Natural killer cell (primary cell): ENCODE measurements at regions not wholly inside any gene's neighbourhood (a gene's known extent, or its start where the extent isn't known, plus 50 kb on each side); places are given as distances from the start of the nearest gene placed in this dataset.

Source experiments
- ATAC-seq, 3 donors: fragments of 150-1000 bp in 2 of 3; fragments of 200-7000 bp in 1 of 3; cut with Tn5 transposase; 1 replicate in 1 of 3; 2 replicates in 2 of 3; pipeline ENCODE4 v1.10.0; 2021; ENCODE audit warnings: mild to moderate bottlenecking in 2 of 3, moderate library complexity in 2 of 3
- DNase-seq, 2 donors: peaks; one replicate each; pipeline versions ENCODE4 v3.0.0 to v3.0.0-alpha.2; 2013 to 2021; ENCODE audit warnings: mixed read lengths in 1 of 2
- H3K27ac ChIP-seq: one replicate; pipeline ENCODE4 v1.5.1; 2013; ENCODE audit warnings: mild to moderate bottlenecking, low read length
- H3K27me3 ChIP-seq: one replicate; pipeline ENCODE4 v1.6.1; 2013; ENCODE audit warnings: low read length; ENCODE audit not compliant: control insufficient read depth, insufficient read depth
- H3K36me3 ChIP-seq: one replicate; pipeline ENCODE4 v1.6.1; 2013; ENCODE audit warnings: low read length; ENCODE audit not compliant: control insufficient read depth, insufficient read depth
- H3K4me1 ChIP-seq: one replicate; pipeline ENCODE4 v1.6.1; 2013; ENCODE audit warnings: low read length; ENCODE audit not compliant: control insufficient read depth, insufficient read depth
- H3K4me3 ChIP-seq: one replicate; pipeline ENCODE4 v1.5.1; 2013; ENCODE audit warnings: low read length
- H3K9me3 ChIP-seq: one replicate; pipeline ENCODE4 v1.6.1; 2013; ENCODE audit warnings: low read length; ENCODE audit not compliant: control insufficient read depth, insufficient read depth
- H3K27ac Mint-ChIP-seq, 2 donors: one replicate each; pipeline ENCODE4 v1.8.0; 2022; ENCODE audit warnings: mild to moderate bottlenecking in 2 of 2, mixed read lengths in 2 of 2, moderate library complexity in 1 of 2
- H3K27me3 Mint-ChIP-seq, 2 donors: one replicate each; pipeline ENCODE4 v1.8.0; 2022; ENCODE audit warnings: low read depth in 2 of 2, mixed read lengths in 2 of 2
- H3K36me3 Mint-ChIP-seq: one replicate; pipeline ENCODE4 v1.8.0; 2022; ENCODE audit warnings: mixed read lengths
- H3K4me1 Mint-ChIP-seq, 2 donors: one replicate each; pipeline ENCODE4 v1.8.0; 2022; ENCODE audit warnings: mixed read lengths in 2 of 2
- H3K4me3 Mint-ChIP-seq: one replicate; pipeline ENCODE4 v1.8.0; 2022; ENCODE audit warnings: mild to moderate bottlenecking, moderate library complexity, mixed read lengths
- H3K9me3 Mint-ChIP-seq, 2 donors: one replicate each; pipeline ENCODE4 v1.8.0; 2022; ENCODE audit warnings: mixed read lengths in 2 of 2
- WGBS: methylation state at CpG from one replicate; pipeline ENCODE4 v1.1.7; 2013; ENCODE audit warnings: missing lambda C conversion rate; ENCODE audit not compliant: insufficient coverage; 5-methylcytosine and 5-hydroxymethylcytosine counted together
- intact Hi-C: fragments of 100-400 bp; cut with micrococcal nuclease; formaldehyde crosslinking; loops from one replicate; pipeline ENCODE4 v1.14.2; 2022
- TF ChIP-seq, protein P1 (sequence below): fragments of 200-600 bp; IDR thresholded peaks from one replicate; pipeline ENCODE4 v1.8.0; 2022; ENCODE audit warnings: antibody characterized with exemption

DNA sequence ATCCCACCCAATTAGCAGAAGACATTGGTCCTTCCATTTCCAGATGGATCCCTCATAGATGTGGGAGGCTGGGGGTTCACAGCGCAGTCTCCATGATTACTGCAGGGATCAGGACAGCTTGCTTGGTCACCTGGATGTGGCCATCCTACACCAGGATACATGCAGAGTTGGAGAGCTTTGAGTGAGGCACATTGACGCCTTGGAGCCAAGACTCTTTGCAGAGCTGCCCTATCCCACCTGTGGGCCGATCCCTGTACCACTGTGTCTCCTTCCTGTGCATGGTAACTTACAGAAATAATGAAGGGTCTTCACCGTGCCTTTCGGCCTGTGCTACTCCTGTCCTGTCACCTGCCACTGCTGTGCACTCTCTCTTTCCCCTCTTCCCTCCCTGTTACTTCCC is 444.8 kb downstream of the GLRX3 start:
- 87% methylated on average over 5 of the region's 5 CpGs for WGBS
- no peaks in the 10 kb centered on the region for H3K4me1 Mint-ChIP-seq
- H3K27ac Mint-ChIP-seq = no peak overlapping the region
- H3K4me1 ChIP-seq = no peaks in the 10 kb centered on the region
- no peak overlapping the region for H3K4me3 Mint-ChIP-seq
- ATAC-seq (no peak), DNase-seq (no peak)
- intact Hi-C loops = no loop called here
- no peaks in the 10 kb centered on the region for H3K36me3 Mint-ChIP-seq
- H3K27me3 ChIP-seq = no peaks in the 10 kb centered on the region
- no peak overlapping the region for H3K27ac ChIP-seq
- peaks cover 0 to 12% of the 10 kb centered on the region in 2 donors for H3K27me3 Mint-ChIP-seq
- no peaks in the 10 kb centered on the region for H3K9me3 Mint-ChIP-seq
- H3K9me3 ChIP-seq = no peaks in the 10 kb centered on the region
- TF ChIP-seq, protein P1, sequence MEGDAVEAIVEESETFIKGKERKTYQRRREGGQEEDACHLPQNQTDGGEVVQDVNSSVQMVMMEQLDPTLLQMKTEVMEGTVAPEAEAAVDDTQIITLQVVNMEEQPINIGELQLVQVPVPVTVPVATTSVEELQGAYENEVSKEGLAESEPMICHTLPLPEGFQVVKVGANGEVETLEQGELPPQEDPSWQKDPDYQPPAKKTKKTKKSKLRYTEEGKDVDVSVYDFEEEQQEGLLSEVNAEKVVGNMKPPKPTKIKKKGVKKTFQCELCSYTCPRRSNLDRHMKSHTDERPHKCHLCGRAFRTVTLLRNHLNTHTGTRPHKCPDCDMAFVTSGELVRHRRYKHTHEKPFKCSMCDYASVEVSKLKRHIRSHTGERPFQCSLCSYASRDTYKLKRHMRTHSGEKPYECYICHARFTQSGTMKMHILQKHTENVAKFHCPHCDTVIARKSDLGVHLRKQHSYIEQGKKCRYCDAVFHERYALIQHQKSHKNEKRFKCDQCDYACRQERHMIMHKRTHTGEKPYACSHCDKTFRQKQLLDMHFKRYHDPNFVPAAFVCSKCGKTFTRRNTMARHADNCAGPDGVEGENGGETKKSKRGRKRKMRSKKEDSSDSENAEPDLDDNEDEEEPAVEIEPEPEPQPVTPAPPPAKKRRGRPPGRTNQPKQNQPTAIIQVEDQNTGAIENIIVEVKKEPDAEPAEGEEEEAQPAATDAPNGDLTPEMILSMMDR = no peak
- no peak overlapping the region for H3K4me3 ChIP-seq
- H3K36me3 ChIP-seq = no peaks in the 10 kb centered on the region

DNA sequence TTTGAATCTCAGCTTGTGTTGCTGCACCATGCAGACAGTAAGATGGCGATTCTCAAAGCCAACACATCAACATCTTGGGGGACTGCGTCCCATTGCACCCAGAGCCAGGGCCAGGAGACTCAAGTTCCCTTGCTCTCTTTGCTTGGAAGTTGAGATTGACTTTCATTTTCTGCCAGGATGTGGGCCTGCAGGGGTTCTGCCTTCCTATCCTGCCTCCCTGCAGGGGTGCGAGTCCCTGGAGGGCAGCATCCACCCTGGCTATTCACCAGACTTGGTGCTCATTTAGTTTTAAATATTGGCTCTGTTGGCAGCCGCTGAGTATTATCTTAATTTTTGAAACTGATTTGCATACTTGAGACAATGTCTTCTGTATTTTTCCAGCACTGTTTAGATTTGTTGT is 451.5 kb downstream of the GLRX3 start:
- Mint-ChIP-seq H3K4me3 (no peak overlapping the region), H3K4me1 (no peaks in the 10 kb centered on the region), H3K36me3 (no peaks in the 10 kb centered on the region), H3K27ac (no peak overlapping the region), H3K9me3 (no peaks in the 10 kb centered on the region), H3K27me3 (peaks cover 0 to 4% of the 10 kb centered on the region in 2 donors)
- TF ChIP-seq, protein P1 = no peak
- H3K27ac ChIP-seq = no peak overlapping the region
- DNase-seq (no peak), ATAC-seq (no peak)
- intact Hi-C loops = no loop called here
- no peaks in the 10 kb centered on the region for H3K4me1 ChIP-seq
- no peaks in the 10 kb centered on the region for H3K9me3 ChIP-seq
- no peak overlapping the region for H3K4me3 ChIP-seq
- no peaks in the 10 kb centered on the region for H3K36me3 ChIP-seq
- WGBS = 89% methylated on average over 4 of the region's 4 CpGs
- no peaks in the 10 kb centered on the region for H3K27me3 ChIP-seq

DNA sequence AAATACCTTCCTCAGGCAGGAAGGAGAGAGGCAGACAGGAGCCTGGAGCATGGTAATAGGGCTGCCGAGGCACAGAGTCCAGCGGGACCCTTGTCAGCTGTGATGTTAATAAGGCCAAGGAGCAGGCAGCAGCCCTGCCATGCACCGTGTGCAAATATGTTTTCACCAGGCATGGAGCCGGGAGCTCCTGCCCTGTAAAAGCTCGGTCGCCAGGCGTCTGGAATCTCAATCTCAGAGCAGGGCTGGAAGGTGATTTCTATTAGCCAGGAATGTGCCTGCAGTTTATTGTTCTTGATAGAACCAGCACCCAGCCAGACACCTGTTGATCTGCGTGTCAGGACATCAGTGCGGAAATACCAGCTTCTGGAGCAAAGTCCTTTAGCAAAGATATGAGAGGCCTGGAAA is 469.8 kb downstream of the GLRX3 start:
- intact Hi-C loops = no loop called here
- Mint-ChIP-seq H3K4me3 (no peak overlapping the region), H3K27me3 (peaks cover 7 to 11% of the 10 kb centered on the region in 2 donors)

DNA sequence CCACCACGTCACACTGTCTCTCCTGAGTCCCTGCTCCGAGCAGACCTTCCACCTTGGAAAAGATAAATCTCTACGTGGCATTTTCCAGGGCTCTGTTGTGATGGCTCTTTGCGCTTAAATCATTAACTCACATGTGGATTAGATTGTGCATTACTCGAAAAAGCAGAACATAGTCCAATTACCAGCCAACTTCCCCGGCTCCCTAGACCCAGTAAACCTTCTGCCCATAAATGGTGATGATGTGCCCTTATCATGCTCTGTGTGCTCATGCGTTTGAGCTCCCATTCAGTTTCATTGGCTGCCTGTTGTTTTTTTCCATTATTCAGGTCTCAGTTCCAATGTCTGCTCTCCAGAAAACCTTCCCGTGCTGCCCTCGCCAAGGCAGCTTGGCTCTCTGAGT is 471.2 kb downstream of the GLRX3 start:
- Mint-ChIP-seq H3K36me3 (no peaks in the 10 kb centered on the region), H3K4me3 (no peak overlapping the region), H3K9me3 (peaks cover 0 to 2% of the 10 kb centered on the region in 2 donors), H3K27ac (no peak overlapping the region), H3K27me3 (peaks cover 7 to 11% of the 10 kb centered on the region in 2 donors), H3K4me1 (no peaks in the 10 kb centered on the region)
- intact Hi-C loops = no loop called here
- ATAC-seq (no peak), DNase-seq (no peak)
- H3K4me3 ChIP-seq = no peak overlapping the region
- TF ChIP-seq, protein P1 = no peak
- H3K9me3 ChIP-seq = no peaks in the 10 kb centered on the region
- H3K27ac ChIP-seq = no peak overlapping the region
- H3K27me3 ChIP-seq = no peaks in the 10 kb centered on the region
- no peaks in the 10 kb centered on the region for H3K4me1 ChIP-seq
- WGBS = 86% methylated on average over 9 of the region's 9 CpGs
- H3K36me3 ChIP-seq = no peaks in the 10 kb centered on the region

More for the DNA sequence above, 469.8 kb downstream of the GLRX3 start:
- no peak overlapping the region for H3K4me3 ChIP-seq
- H3K9me3 Mint-ChIP-seq = peaks cover 0 to 2% of the 10 kb centered on the region in 2 donors
- TF ChIP-seq, protein P1 = no peak
- no peak overlapping the region for H3K27ac Mint-ChIP-seq
- no peaks in the 10 kb centered on the region for H3K4me1 Mint-ChIP-seq
- H3K9me3 ChIP-seq = no peaks in the 10 kb centered on the region
- peaks cover 2% of the 10 kb centered on the region for H3K27me3 ChIP-seq
- H3K36me3 Mint-ChIP-seq = no peaks in the 10 kb centered on the region
- ATAC-seq (no peak), DNase-seq (no peak)
- H3K27ac ChIP-seq = no peak overlapping the region
- H3K36me3 ChIP-seq = no peaks in the 10 kb centered on the region
- no peaks in the 10 kb centered on the region for H3K4me1 ChIP-seq
- whole genome bisulfite sequencing = 78% methylated on average over 9 of the region's 9 CpGs
